Upper lobe of left lung (tissue), 6 donors: ENCODE measurements at regions not wholly inside any gene's neighbourhood (a gene's known extent, or its start where the extent isn't known, plus 50 kb on each side); places are given as distances from the start of the nearest gene placed in this dataset.
"Not testable (repeated sequence)": the region's sequence is repeated elsewhere in the genome, so short reads cannot be mapped to it uniquely, and the experiment has no call there.

Source experiments
- ATAC-seq, 2 donors: fragments of 200-7000 bp; cut with Tn5 transposase; one replicate each; pipeline ENCODE4 v1.9.1; 2022; ENCODE audit warnings: mild to moderate bottlenecking in 2 of 2, moderate library complexity in 2 of 2; ENCODE audit not compliant: low FRiP score in 2 of 2
- DNase-seq, 2 donors: peaks; one replicate each; pipeline ENCODE4 v3.0.0-alpha.2; 2019 to 2020
- H3K27ac ChIP-seq, 4 donors: fragments of 200-600 bp; sonication (generic); one replicate each; pipeline ENCODE4 v1.5.1; 2016 to 2019
- H3K27me3 ChIP-seq, 4 donors: fragments of 200-600 bp; sonication (generic); one replicate each; pipeline ENCODE4 v1.5.1; 2017 to 2019
- H3K36me3 ChIP-seq, 4 donors: fragments of 200-600 bp; sonication (generic); one replicate each; pipeline ENCODE4 v1.5.1; 2016 to 2019
- H3K4me1 ChIP-seq, 4 donors: fragments of 200-600 bp; sonication (generic); one replicate each; pipeline ENCODE4 v1.5.1; 2018 to 2019
- H3K4me3 ChIP-seq, 4 donors: fragments of 200-600 bp; sonication (generic); one replicate each; pipeline ENCODE4 v1.5.1; 2017 to 2019; ENCODE audit warnings: mild to moderate bottlenecking in 2 of 4, moderate library complexity in 1 of 4
- H3K9me3 ChIP-seq, 4 donors: fragments of 200-600 bp; sonication (generic); one replicate each; pipeline ENCODE4 v1.5.1; 2018 to 2019
- CTCF ChIP-seq, 6 experiments: fragments of 450-650 bp in 4 of 6; fragments of 200-600 bp in 2 of 6; sonication (generic) in 2 of 6; IDR thresholded peaks; one replicate each; pipeline ENCODE4 v1.5.1; 2016 to 2019; ENCODE audit warnings: antibody characterized with exemption in 6 of 6
- EP300 ChIP-seq, 4 donors: sonication (generic); formaldehyde crosslinking; IDR thresholded peaks; one replicate each; pipeline ENCODE4 v1.5.1; 2017; ENCODE audit warnings: antibody characterized with exemption in 4 of 4, control low read depth in 2 of 4
- POLR2A ChIP-seq, 4 donors: fragments of 450-650 bp; IDR thresholded peaks; one replicate each; pipeline ENCODE4 v1.5.1; 2016 to 2017; ENCODE audit warnings: antibody characterized with exemption in 4 of 4, mild to moderate bottlenecking in 2 of 4
- POLR2AphosphoS5 ChIP-seq, 2 donors: sonication (generic); formaldehyde crosslinking; IDR thresholded peaks; one replicate each; pipeline ENCODE4 v1.5.1; 2017; ENCODE audit warnings: antibody characterized with exemption in 2 of 2
- WGBS, 2 donors: methylation state at CpG; one replicate each; pipeline ENCODE4 v1.1.5; 2017 to 2018; 5-methylcytosine and 5-hydroxymethylcytosine counted together
- donor health status: DM: no; HTN: no; CAD: no; lungs with moderate emphysema.
- donor health status: DM: no; HTN: yes; CAD: no; lungs with severe emphysema.

- WGBS, 2 donors = 82 to 89% methylated on average over 3 of the region's 3 CpGs
- peak in 1 of 2 donors; percentile 60 for ATAC-seq
These were observed 100.4 kb upstream of the PMCH start for GRCh38 chr12:102298022-102298421.

GRCh38 chr12:102297412-102297811, 99.8 kb upstream of the PMCH start:
- no peak for DNase-seq
- Histone ChIP-seq H3K27ac (no peak overlapping the region), H3K9me3 (peaks cover 0 to 5% (median 0%) of the 10 kb centered on the region in 4 donors), H3K4me3 (no peak overlapping the region), H3K27me3 (no peaks in the 10 kb centered on the region), H3K4me1 (no peaks in the 10 kb centered on the region), H3K36me3 (no peaks in the 10 kb centered on the region)
- ATAC-seq = no peak
- 90 to 94% methylated on average over 2 of the region's 2 CpGs for WGBS, 2 donors
- TF ChIP-seq CTCF (IDR thresholded peaks at IDR 0.05) = no peak
- no peak for TF ChIP-seq POLR2A (IDR thresholded peaks at IDR 0.05)
- no peak for TF ChIP-seq POLR2AphosphoS5 (IDR thresholded peaks at IDR 0.05)
- TF ChIP-seq EP300 (IDR thresholded peaks at IDR 0.05) = no peak

More at GRCh38 chr12:102298022-102298421, 100.4 kb upstream of the PMCH start:
- peaks cover 0 to 5% (median 0%) of the 10 kb centered on the region in 4 donors for H3K9me3 ChIP-seq
- no peak overlapping the region for H3K27ac ChIP-seq
- H3K4me1 ChIP-seq = no peaks in the 10 kb centered on the region
- H3K4me3 ChIP-seq = no peak overlapping the region
- DNase-seq = no peak
- no peaks in the 10 kb centered on the region for H3K36me3 ChIP-seq
- TF ChIP-seq CTCF (IDR thresholded peaks at IDR 0.05) = no peak
- no peak for TF ChIP-seq POLR2A (IDR thresholded peaks at IDR 0.05)
- no peak for TF ChIP-seq EP300 (IDR thresholded peaks at IDR 0.05)
- TF ChIP-seq POLR2AphosphoS5 (IDR thresholded peaks at IDR 0.05) = no peak
- H3K27me3 ChIP-seq = no peaks in the 10 kb centered on the region

GRCh38 chr12:102294568-102294967, 96.9 kb upstream of the PMCH start:
- Histone ChIP-seq H3K9me3 (no peaks in the 10 kb centered on the region), H3K27me3 (no peaks in the 10 kb centered on the region), H3K4me1 (no peaks in the 10 kb centered on the region), H3K36me3 (no peaks in the 10 kb centered on the region), H3K4me3 (no peak overlapping the region), H3K27ac (no peak overlapping the region)
- no peak for TF ChIP-seq CTCF (IDR thresholded peaks at IDR 0.05)
- no peak for TF ChIP-seq POLR2A (IDR thresholded peaks at IDR 0.05)
- TF ChIP-seq POLR2AphosphoS5 (IDR thresholded peaks at IDR 0.05) = no peak
- no peak for TF ChIP-seq EP300 (IDR thresholded peaks at IDR 0.05)
- ATAC-seq (no peak), DNase-seq (no peak)
- WGBS, 2 donors = 90 to 96% methylated on average over 1 of the region's 1 CpG

GRCh38 chr12:102291498-102292440, 94.1 kb upstream of the PMCH start:
- not testable (repeated sequence) for H3K9me3 ChIP-seq, H3K4me1 ChIP-seq, H3K4me3 ChIP-seq, H3K36me3 ChIP-seq, H3K27me3 ChIP-seq, ATAC-seq, H3K27ac ChIP-seq, DNase-seq
- WGBS, 2 donors = 79 to 90% methylated on average over 8 of the region's 8 CpGs

- 68 to 91% methylated on average over 2 of the region's 2 CpGs for WGBS, 2 donors
- not testable (repeated sequence) for H3K36me3 ChIP-seq, H3K27me3 ChIP-seq, H3K4me1 ChIP-seq, H3K4me3 ChIP-seq, ATAC-seq, H3K9me3 ChIP-seq, H3K27ac ChIP-seq, DNase-seq
These were observed 92.1 kb upstream of the PMCH start for GRCh38 chr12:102289702-102290101.

- 50 to 61% methylated on average over 1 of the region's 1 CpG for WGBS, 2 donors
- Histone ChIP-seq H3K4me3 (no peak overlapping the region), H3K9me3 (no peaks in the 10 kb centered on the region), H3K36me3 (no peaks in the 10 kb centered on the region), H3K4me1 (no peaks in the 10 kb centered on the region), H3K27me3 (no peaks in the 10 kb centered on the region), H3K27ac (no peak overlapping the region)
- TF ChIP-seq EP300 (IDR thresholded peaks at IDR 0.05) (no peak), CTCF (IDR thresholded peaks at IDR 0.05) (no peak), POLR2A (IDR thresholded peaks at IDR 0.05) (no peak), POLR2AphosphoS5 (IDR thresholded peaks at IDR 0.05) (no peak)
- DNase-seq (no peak), ATAC-seq (peak in 1 of 2 donors; percentile 21)
These were observed 83.6 kb upstream of the PMCH start for GRCh38 chr12:102281231-102281630.

GRCh38 chr12:102255687-102256086, 58.1 kb upstream of the PMCH start:
- H3K36me3 ChIP-seq, DNase-seq, H3K9me3 ChIP-seq, H3K27ac ChIP-seq, ATAC-seq, H3K27me3 ChIP-seq, H3K4me1 ChIP-seq, H3K4me3 ChIP-seq: not testable (repeated sequence)
- WGBS, 2 donors = 77 to 97% methylated on average over 2 of the region's 2 CpGs

- WGBS, 2 donors = 87 to 88% methylated on average over 11 of the region's 11 CpGs
- not testable (repeated sequence) for H3K27me3 ChIP-seq, H3K4me3 ChIP-seq
These were observed 53.4 kb upstream of the PMCH start for GRCh38 chr12:102251005-102251404.

More at GRCh38 chr12:102251005-102251404, 53.4 kb upstream of the PMCH start:
- not testable (repeated sequence) for H3K27ac ChIP-seq, H3K9me3 ChIP-seq, ATAC-seq, H3K36me3 ChIP-seq, H3K4me1 ChIP-seq
- DNase-seq = peak in 1 of 2 donors; percentile 42
